Stimulated activated CD4-positive, alpha-beta T cell treated with anti-CD3 and anti-CD28 coated beads, Interleukin-2, amount 100 ng/mL, for 4 hours (primary cell): ENCODE measurements at regions not wholly inside any gene's neighbourhood (a gene's known extent, or its start where the extent isn't known, plus 50 kb on each side); places are given as distances from the start of the nearest gene placed in this dataset.

Experiments
- DNase-seq: peaks from one replicate; pipeline ENCODE4 v3.0.0-alpha.2; 2020; ENCODE audit warnings: low read depth

- DNase-seq = no peak
Measured at GRCh38 chr13:50358231-50359040, 343.2 kb downstream of the KCNRG start.

GRCh38 chr13:50359041-50359367, 343.8 kb downstream of the KCNRG start:
- DNase-seq = no peak

- DNase-seq = no peak
Measured at GRCh38 chr13:50359779-50360178, 344.5 kb downstream of the KCNRG start.

GRCh38 chr13:50360637-50361036, 345.4 kb downstream of the KCNRG start:
- no peak for DNase-seq

- no peak for DNase-seq
Measured at GRCh38 chr13:50361282-50361681, 346.0 kb downstream of the KCNRG start.

- DNase-seq = peak; percentile 55
Measured at GRCh38 chr13:50365408-50366391, 350.5 kb downstream of the KCNRG start.

GRCh38 chr13:50366488-50367174, 351.4 kb downstream of the KCNRG start:
- no peak for DNase-seq

GRCh38 chr13:50369646-50370045, 354.4 kb downstream of the KCNRG start:
- DNase-seq = no peak

- no peak for DNase-seq
Measured at GRCh38 chr13:50370303-50370950, 355.2 kb downstream of the KCNRG start.

GRCh38 chr13:50374517-50374916, 359.3 kb downstream of the KCNRG start:
- DNase-seq = no peak

- no peak for DNase-seq
Measured at GRCh38 chr13:50375792-50376191, 360.5 kb downstream of the KCNRG start.

GRCh38 chr13:50376895-50377575, 361.8 kb downstream of the KCNRG start:
- no peak for DNase-seq

- no peak for DNase-seq
Measured at GRCh38 chr13:50377726-50378270, 362.6 kb downstream of the KCNRG start.

- DNase-seq = no peak
Measured at GRCh38 chr13:50378509-50379044, 363.3 kb downstream of the KCNRG start.

GRCh38 chr13:50379584-50379983, 364.3 kb downstream of the KCNRG start:
- DNase-seq = no peak

GRCh38 chr13:50380905-50381304, 365.7 kb downstream of the KCNRG start:
- DNase-seq = no peak

- no peak for DNase-seq
Measured at GRCh38 chr13:50382511-50382910, 367.3 kb downstream of the KCNRG start.

- no peak for DNase-seq
Measured at GRCh38 chr13:50382951-50383350, 367.7 kb downstream of the KCNRG start.

GRCh38 chr13:50384724-50385123, 369.5 kb downstream of the KCNRG start:
- DNase-seq = no peak

GRCh38 chr13:50386541-50387050, 371.4 kb downstream of the KCNRG start:
- no peak for DNase-seq
